ENCODE measurements at regions not wholly inside any gene's neighbourhood (a gene's known extent, or its start where the extent isn't known, plus 50 kb on each side); places are given as distances from the start of the nearest gene placed in this dataset.

- no peak for TF ChIP-seq CTCF (IDR thresholded peaks at IDR 0.05; ENCODE audit: insufficient read depth, low read length, poor library complexity, severe bottlenecking)
- no peak for TF ChIP-seq EZH2phosphoT487 (conservative IDR thresholded peaks at IDR 0.05; ENCODE audit: low read length)
These were observed 61.9 kb upstream of the TMPO start for GRCh38 chr12:98453492-98453891.
